DND-41 (cell line): ENCODE measurements at regions not wholly inside any gene's neighbourhood (a gene's known extent, or its start where the extent isn't known, plus 50 kb on each side); places are given as distances from the start of the nearest gene placed in this dataset.

Experiments
- ATAC-seq: fragments of 200-7000 bp; cut with Tn5 transposase; 3 replicates; pipeline ENCODE4 v1.9.1; 2021; ENCODE audit warnings: low read depth; ENCODE audit not compliant: insufficient read depth
- DNase-seq: peaks from one replicate; pipeline ENCODE4 v3.0.0-alpha.2; 2020
- H2AFZ ChIP-seq: 2 replicates; pipeline ENCODE4 v1.6.0; 2012; ENCODE audit warnings: low read depth, low read length
- H3K27ac ChIP-seq: 2 replicates; pipeline ENCODE4 v1.5.1; 2012; ENCODE audit warnings: low read length, inconsistent platforms
- H3K27me3 ChIP-seq: fragments of 200-600 bp; sonication (generic); 2 replicates; pipeline ENCODE4 v1.6.0; 2012; ENCODE audit warnings: low read length, mild to moderate bottlenecking, inconsistent platforms; ENCODE audit not compliant: insufficient read depth, poor library complexity
- H3K36me3 ChIP-seq: 2 replicates; pipeline ENCODE4 v1.5.1; 2012; ENCODE audit warnings: low read length, inconsistent platforms; ENCODE audit not compliant: insufficient read depth
- H3K4me1 ChIP-seq: 2 replicates; pipeline ENCODE4 v1.5.1; 2012; ENCODE audit warnings: mild to moderate bottlenecking, low read length; ENCODE audit not compliant: insufficient read depth
- H3K4me2 ChIP-seq: 2 replicates; pipeline ENCODE4 v1.6.0; 2012; ENCODE audit warnings: mild to moderate bottlenecking, moderate library complexity, low read length, inconsistent platforms; ENCODE audit not compliant: insufficient read depth
- H3K4me3 ChIP-seq, 2 experiments: fragments of 200-600 bp in 1 of 2; shearing (Covaris generic) in 1 of 2; 2 replicates each; pipeline ENCODE4 v1.5.1; 2012 to 2016; ENCODE audit warnings: inconsistent platforms in 2 of 2, low read length in 2 of 2, mild to moderate bottlenecking in 2 of 2, low read depth in 1 of 2, moderate library complexity in 1 of 2
- H3K79me2 ChIP-seq: 2 replicates; pipeline ENCODE4 v1.6.0; 2012; ENCODE audit warnings: low read length, inconsistent platforms; ENCODE audit not compliant: insufficient read depth
- H3K9ac ChIP-seq: 2 replicates; pipeline ENCODE4 v1.6.0; 2012; ENCODE audit warnings: low read depth, mild to moderate bottlenecking, inconsistent platforms, low read length, moderate library complexity
- H3K9me3 ChIP-seq: 2 replicates; pipeline ENCODE4 v1.5.1; 2012; ENCODE audit warnings: low read length, moderate library complexity, mild to moderate bottlenecking, inconsistent platforms; ENCODE audit not compliant: insufficient read depth, severe bottlenecking
- H4K20me1 ChIP-seq: 2 replicates; pipeline ENCODE4 v1.6.0; 2012; ENCODE audit warnings: low read length; ENCODE audit not compliant: insufficient read depth
- CTCF ChIP-seq: IDR thresholded peaks from 2 replicates; pipeline ENCODE4 v1.5.1; 2012; ENCODE audit warnings: borderline replicate concordance, low read length, moderate library complexity, mild to moderate bottlenecking; ENCODE audit not compliant: poor library complexity, severe bottlenecking; ENCODE audit errors: extremely low read depth
- EZH2 ChIP-seq: IDR thresholded peaks from 3 replicates; pipeline ENCODE4 v1.6.1; 2012; ENCODE audit warnings: borderline replicate concordance, low read depth, mild to moderate bottlenecking, moderate library complexity, low read length, inconsistent platforms; ENCODE audit not compliant: severe bottlenecking

- no peaks in the 10 kb centered on the region for H3K36me3 ChIP-seq
- H3K4me2 ChIP-seq = no peak overlapping the region
- no peak overlapping the region for H2AFZ ChIP-seq
- H3K4me1 ChIP-seq = no peaks in the 10 kb centered on the region
- DNase-seq = no peak
- H3K27ac ChIP-seq = no peak overlapping the region
- H3K27me3 ChIP-seq = no peaks in the 10 kb centered on the region
- H3K4me3 ChIP-seq = no peak overlapping the region
- no peaks in the 10 kb centered on the region for H3K9me3 ChIP-seq
- no peaks in the 10 kb centered on the region for H4K20me1 ChIP-seq
- ATAC-seq = no peak
- H3K79me2 ChIP-seq = no peaks in the 10 kb centered on the region
- TF ChIP-seq CTCF (no peak), EZH2 (no peak)
- H3K9ac ChIP-seq = no peak overlapping the region
Observed at GRCh38 chr10:78408671-78409472, 375.2 kb downstream of the RPS24 start.

- Histone ChIP-seq H3K4me3 (no peak overlapping the region), H3K4me2 (no peak overlapping the region), H3K36me3 (no peaks in the 10 kb centered on the region), H4K20me1 (no peaks in the 10 kb centered on the region), H3K27me3 (no peaks in the 10 kb centered on the region), H3K27ac (no peak overlapping the region), H3K9me3 (no peaks in the 10 kb centered on the region), H3K4me1 (no peaks in the 10 kb centered on the region), H2AFZ (no peak overlapping the region), H3K79me2 (no peaks in the 10 kb centered on the region), H3K9ac (no peak overlapping the region)
- DNase-seq (no peak), ATAC-seq (no peak)
- TF ChIP-seq EZH2 = no peak
- no peak for TF ChIP-seq CTCF
Observed at GRCh38 chr10:78410046-78410965, 376.6 kb downstream of the RPS24 start.

- H3K27ac ChIP-seq = no peak overlapping the region
- H3K27me3 ChIP-seq = no peaks in the 10 kb centered on the region
- H3K9me3 ChIP-seq = no peaks in the 10 kb centered on the region
- no peaks in the 10 kb centered on the region for H3K36me3 ChIP-seq
- ATAC-seq = no peak
- H3K4me2 ChIP-seq = no peak overlapping the region
- H3K79me2 ChIP-seq = no peaks in the 10 kb centered on the region
- H3K9ac ChIP-seq = no peak overlapping the region
- no peak for TF ChIP-seq CTCF
- TF ChIP-seq EZH2 = no peak
- no peaks in the 10 kb centered on the region for H3K4me1 ChIP-seq
- H3K4me3 ChIP-seq = no peak overlapping the region
- no peaks in the 10 kb centered on the region for H4K20me1 ChIP-seq
- H2AFZ ChIP-seq = no peak overlapping the region
- no peak for DNase-seq
Observed at GRCh38 chr10:78411716-78412115, 378.1 kb downstream of the RPS24 start.
